ENCODE measurements at regions not wholly inside any gene's neighbourhood (a gene's known extent, or its start where the extent isn't known, plus 50 kb on each side); places are given as distances from the start of the nearest gene placed in this dataset.
"Not testable (repeated sequence)": the region's sequence is repeated elsewhere in the genome, so short reads cannot be mapped to it uniquely, and the experiment has no call there.

- DNase-seq (ENCODE audit: extremely low spot score), result no peak
- Histone ChIP-seq H3K36me3 (ENCODE audit: insufficient read depth) (no peaks in the 10 kb centered on the region), H3K4me1 (ENCODE audit: insufficient read depth) (no peaks in the 10 kb centered on the region), H3K4me3 (ENCODE audit: low read depth, low read length) (no peak overlapping the region), H3K27ac (ENCODE audit: low read depth) (no peak overlapping the region)
- WGBS, result 63% methylated on average over 9 of the region's 9 CpGs
These were observed 154.8 kb upstream of the FHL2 start for GRCh38 chr2:105553538-105554196.

- H3K4me3 ChIP-seq (ENCODE audit: low read depth, low read length), result no peak overlapping the region
- no peak for DNase-seq (ENCODE audit: extremely low spot score)
- H3K36me3 ChIP-seq (ENCODE audit: insufficient read depth), result no peaks in the 10 kb centered on the region
- no peaks in the 10 kb centered on the region for H3K4me1 ChIP-seq (ENCODE audit: insufficient read depth)
- WGBS, result 63% methylated on average over 6 of the region's 6 CpGs
- no peak overlapping the region for H3K27ac ChIP-seq (ENCODE audit: low read depth)
These were observed 147.8 kb upstream of the FHL2 start for GRCh38 chr2:105546628-105546974.

GRCh38 chr2:105545730-105546627, 147.1 kb upstream of the FHL2 start:
- Histone ChIP-seq H3K36me3 (ENCODE audit: insufficient read depth) (no peaks in the 10 kb centered on the region), H3K4me1 (ENCODE audit: insufficient read depth) (no peaks in the 10 kb centered on the region), H3K27ac (ENCODE audit: low read depth) (no peak overlapping the region), H3K4me3 (ENCODE audit: low read depth, low read length) (no peak overlapping the region)
- WGBS, result 38% methylated on average over 11 of the region's 11 CpGs
- DNase-seq (ENCODE audit: extremely low spot score), result no peak

- DNase-seq (ENCODE audit: extremely low spot score), result no peak
- H3K27ac ChIP-seq (ENCODE audit: low read depth), result no peak overlapping the region
- H3K36me3 ChIP-seq (ENCODE audit: insufficient read depth), result no peaks in the 10 kb centered on the region
- H3K4me1 ChIP-seq (ENCODE audit: insufficient read depth), result no peaks in the 10 kb centered on the region
- 88% methylated on average over 12 of the region's 12 CpGs for WGBS
- no peak overlapping the region for H3K4me3 ChIP-seq (ENCODE audit: low read depth, low read length)
These were observed 145.9 kb upstream of the FHL2 start for GRCh38 chr2:105544591-105545377.

GRCh38 chr2:105541189-105542050, 142.6 kb upstream of the FHL2 start:
- Histone ChIP-seq H3K36me3 (ENCODE audit: insufficient read depth) (no peaks in the 10 kb centered on the region), H3K4me1 (ENCODE audit: insufficient read depth) (no peaks in the 10 kb centered on the region), H3K4me3 (ENCODE audit: low read depth, low read length) (no peak overlapping the region), H3K27ac (ENCODE audit: low read depth) (no peak overlapping the region)
- WGBS, result 85% methylated on average over 13 of the region's 13 CpGs
- DNase-seq (ENCODE audit: extremely low spot score), result no peak

- 75% methylated on average over 2 of the region's 2 CpGs for WGBS
These were observed 141.8 kb upstream of the FHL2 start for GRCh38 chr2:105540642-105541041.

GRCh38 chr2:105539331-105539730, 140.5 kb upstream of the FHL2 start:
- Histone ChIP-seq H3K4me3 (ENCODE audit: low read depth, low read length) (no peak overlapping the region), H3K36me3 (ENCODE audit: insufficient read depth) (no peaks in the 10 kb centered on the region), H3K4me1 (ENCODE audit: insufficient read depth) (no peaks in the 10 kb centered on the region), H3K27ac (ENCODE audit: low read depth) (no peak overlapping the region)
- WGBS, result 74% methylated on average over 6 of the region's 6 CpGs
- no peak for DNase-seq (ENCODE audit: extremely low spot score)

More at GRCh38 chr2:105540642-105541041, 141.8 kb upstream of the FHL2 start:
- Histone ChIP-seq H3K27ac (ENCODE audit: low read depth) (no peak overlapping the region), H3K4me1 (ENCODE audit: insufficient read depth) (no peaks in the 10 kb centered on the region), H3K4me3 (ENCODE audit: low read depth, low read length) (no peak overlapping the region), H3K36me3 (ENCODE audit: insufficient read depth) (no peaks in the 10 kb centered on the region)
- DNase-seq (ENCODE audit: extremely low spot score), result no peak

- Histone ChIP-seq H3K4me3 (ENCODE audit: low read depth, low read length) (no peak overlapping the region), H3K36me3 (ENCODE audit: insufficient read depth) (no peaks in the 10 kb centered on the region), H3K27ac (ENCODE audit: low read depth) (no peak overlapping the region), H3K4me1 (ENCODE audit: insufficient read depth) (no peaks in the 10 kb centered on the region)
- WGBS, result 84% methylated on average over 5 of the region's 5 CpGs
- DNase-seq (ENCODE audit: extremely low spot score), result no peak
These were observed 140.0 kb upstream of the FHL2 start for GRCh38 chr2:105538840-105539239.

GRCh38 chr2:105537920-105538319, 139.1 kb upstream of the FHL2 start:
- DNase-seq (ENCODE audit: extremely low spot score), result no peak
- Histone ChIP-seq H3K36me3 (ENCODE audit: insufficient read depth) (no peaks in the 10 kb centered on the region), H3K4me3 (ENCODE audit: low read depth, low read length) (no peak overlapping the region), H3K4me1 (ENCODE audit: insufficient read depth) (no peaks in the 10 kb centered on the region), H3K27ac (ENCODE audit: low read depth) (no peak overlapping the region)
- WGBS, result 77% methylated on average over 4 of the region's 4 CpGs

GRCh38 chr2:105537466-105537865, 138.6 kb upstream of the FHL2 start:
- H3K36me3 ChIP-seq (ENCODE audit: insufficient read depth), result no peaks in the 10 kb centered on the region
- WGBS, result 82% methylated on average over 7 of the region's 7 CpGs
- H3K4me1 ChIP-seq (ENCODE audit: insufficient read depth), result no peaks in the 10 kb centered on the region
- H3K4me3 ChIP-seq (ENCODE audit: low read depth, low read length), result no peak overlapping the region
- DNase-seq (ENCODE audit: extremely low spot score), result no peak
- H3K27ac ChIP-seq (ENCODE audit: low read depth), result no peak overlapping the region

- 74% methylated on average over 3 of the region's 3 CpGs for WGBS
- no peaks in the 10 kb centered on the region for H3K4me1 ChIP-seq (ENCODE audit: insufficient read depth)
- no peak for DNase-seq (ENCODE audit: extremely low spot score)
- no peak overlapping the region for H3K27ac ChIP-seq (ENCODE audit: low read depth)
- no peaks in the 10 kb centered on the region for H3K36me3 ChIP-seq (ENCODE audit: insufficient read depth)
- H3K4me3 ChIP-seq (ENCODE audit: low read depth, low read length), result no peak overlapping the region
These were observed 137.3 kb upstream of the FHL2 start for GRCh38 chr2:105536175-105536574.

GRCh38 chr2:105529258-105529657, 130.4 kb upstream of the FHL2 start:
- not testable (repeated sequence) for H3K4me3 ChIP-seq (ENCODE audit: low read depth, low read length); H3K27ac ChIP-seq (ENCODE audit: low read depth); H3K4me1 ChIP-seq (ENCODE audit: insufficient read depth); H3K36me3 ChIP-seq (ENCODE audit: insufficient read depth); DNase-seq (ENCODE audit: extremely low spot score)

Data from urinary bladder (tissue), 3 donors.